GM23248 (cell line): ENCODE measurements at regions not wholly inside any gene's neighbourhood (a gene's known extent, or its start where the extent isn't known, plus 50 kb on each side); places are given as distances from the start of the nearest gene placed in this dataset.
"Not testable (repeated sequence)": the region's sequence is repeated elsewhere in the genome, so short reads cannot be mapped to it uniquely, and the experiment has no call there.

Experiments used
- DNase-seq: peaks from one replicate; pipeline ENCODE4 v3.0.0-alpha.2; 2015
- H2AFZ ChIP-seq: fragments of 200-600 bp; sonication (generic); 2 replicates; pipeline ENCODE4 v1.6.1; 2016; ENCODE audit warnings: antibody characterized with exemption
- H3F3A ChIP-seq: fragments of 200-600 bp; sonication (generic); 2 replicates; pipeline ENCODE4 v1.6.1; 2016; ENCODE audit warnings: mild to moderate bottlenecking, antibody characterized with exemption, mixed run types; ENCODE audit not compliant: insufficient read depth
- H3K27ac ChIP-seq: fragments of 200-600 bp; sonication (generic); 2 replicates; pipeline ENCODE4 v1.5.1; 2016; ENCODE audit warnings: mild to moderate bottlenecking
- H3K27me3 ChIP-seq: fragments of 200-600 bp; sonication (generic); replicated peaks from 2 replicates; pipeline ENCODE4 v1.6.1; 2016; ENCODE audit warnings: mild to moderate bottlenecking; ENCODE audit not compliant: insufficient read depth
- H3K36me3 ChIP-seq: fragments of 200-600 bp; sonication (generic); 2 replicates; pipeline ENCODE4 v1.6.1; 2016; ENCODE audit warnings: low read depth, mild to moderate bottlenecking
- H3K4me1 ChIP-seq: fragments of 200-600 bp; sonication (generic); 2 replicates; pipeline ENCODE4 v1.6.1; 2016; ENCODE audit warnings: mild to moderate bottlenecking; ENCODE audit not compliant: insufficient read depth
- H3K4me2 ChIP-seq: fragments of 200-600 bp; sonication (generic); one replicate; pipeline ENCODE4 v1.6.1; 2016; ENCODE audit warnings: mild to moderate bottlenecking; ENCODE audit not compliant: unreplicated experiment
- H3K4me3 ChIP-seq: fragments of 200-600 bp; sonication (generic); 2 replicates; pipeline ENCODE4 v1.5.1; 2016; ENCODE audit warnings: mild to moderate bottlenecking
- H3K79me2 ChIP-seq: fragments of 200-600 bp; sonication (generic); 2 replicates; pipeline ENCODE4 v1.6.1; 2016; ENCODE audit warnings: mild to moderate bottlenecking; ENCODE audit not compliant: insufficient read depth
- H3K9ac ChIP-seq: fragments of 200-600 bp; sonication (generic); 2 replicates; pipeline ENCODE4 v1.6.1; 2016; ENCODE audit warnings: mild to moderate bottlenecking
- H3K9me2 ChIP-seq: fragments of 200-600 bp; sonication (generic); 2 replicates; pipeline ENCODE4 v1.6.1; 2016; ENCODE audit warnings: mixed run types, mild to moderate bottlenecking, moderate library complexity; ENCODE audit not compliant: insufficient read depth
- H3K9me3 ChIP-seq: fragments of 200-600 bp; sonication (generic); one replicate; pipeline ENCODE4 v1.6.1; 2017; ENCODE audit warnings: low read depth
- H4K20me1 ChIP-seq: fragments of 200-600 bp; sonication (generic); 2 replicates; pipeline ENCODE4 v1.6.0; 2016; ENCODE audit not compliant: insufficient read depth
- EZH2 ChIP-seq: fragments of 200-600 bp; sonication (generic); IDR thresholded peaks from 2 replicates; pipeline ENCODE4 v1.6.1; 2018; ENCODE audit warnings: antibody characterized with exemption, mild to moderate bottlenecking; ENCODE audit not compliant: insufficient read depth, poor library complexity, severe bottlenecking
- EZH2phosphoT487 ChIP-seq: fragments of 200-600 bp; sonication (generic); IDR thresholded peaks from 2 replicates; pipeline ENCODE4 v1.6.1; 2018; ENCODE audit warnings: antibody characterized with exemption, moderate library complexity, mild to moderate bottlenecking, low read depth; ENCODE audit not compliant: insufficient read depth
- WGBS, 2 experiments: methylation state at CpG; one replicate each; pipeline ENCODE4 v1.1.6; 2015 to 2017; ENCODE audit warnings: low lambda C conversion rate in 2 of 2, low coverage in 1 of 2; ENCODE audit errors: missing lambda C conversion rate in 2 of 2; 5-methylcytosine and 5-hydroxymethylcytosine counted together
- in situ Hi-C: fragments of 300-500 bp; cut with MboI; formaldehyde crosslinking; loops from 2 replicates; pipeline ENCODE4 v1.15.0; 2020

- H3K27me3 ChIP-seq, result no peaks in the 10 kb centered on the region
- H3K9me2 ChIP-seq, result no peaks in the 10 kb centered on the region
- H2AFZ ChIP-seq, result no peak overlapping the region
- no peak overlapping the region for H3K9ac ChIP-seq
- no peaks in the 10 kb centered on the region for H4K20me1 ChIP-seq
- H3K4me1 ChIP-seq, result no peaks in the 10 kb centered on the region
- H3K4me2 ChIP-seq, result no peak overlapping the region
- 29 to 49% methylated on average over 4 to 6 of the region's 9 CpGs for WGBS, 2 experiments
- no peaks in the 10 kb centered on the region for H3F3A ChIP-seq
- no peak overlapping the region for H3K27ac ChIP-seq
- H3K4me3 ChIP-seq, result no peak overlapping the region
- in situ Hi-C loops, result no loop called here
- H3K9me3 ChIP-seq, result no peaks in the 10 kb centered on the region
- H3K36me3 ChIP-seq, result no peaks in the 10 kb centered on the region
- H3K79me2 ChIP-seq, result no peaks in the 10 kb centered on the region
- no peak for DNase-seq
- no peak for TF ChIP-seq EZH2
- TF ChIP-seq EZH2phosphoT487, result no peak
Observed at GRCh38 chrX:113212052-113212451, 371.4 kb upstream of the AMOT start.

- Histone ChIP-seq H4K20me1 (no peaks in the 10 kb centered on the region), H2AFZ (no peak overlapping the region), H3K4me3 (no peak overlapping the region), H3K27ac (no peak overlapping the region), H3K9ac (no peak overlapping the region), H3K4me2 (no peak overlapping the region), H3K9me3 (no peaks in the 10 kb centered on the region), H3K4me1 (no peaks in the 10 kb centered on the region), H3K27me3 (no peaks in the 10 kb centered on the region), H3F3A (no peaks in the 10 kb centered on the region), H3K9me2 (no peaks in the 10 kb centered on the region), H3K36me3 (no peaks in the 10 kb centered on the region), H3K79me2 (no peaks in the 10 kb centered on the region)
- 29 to 57% methylated on average over 3 to 5 of the region's 5 CpGs for WGBS, 2 experiments
- no peak for DNase-seq
- in situ Hi-C loops, result no loop called here
- no peak for TF ChIP-seq EZH2phosphoT487
- TF ChIP-seq EZH2, result no peak
Observed at GRCh38 chrX:113202601-113203000, 362.0 kb upstream of the AMOT start.

GRCh38 chrX:113195949-113196348 lies 355.3 kb upstream of the AMOT start:
- H3K27me3 ChIP-seq, result no peaks in the 10 kb centered on the region
- 6 to 8% methylated on average over 3 of the region's 3 CpGs for WGBS, 2 experiments
- H3K27ac ChIP-seq, result no peak overlapping the region
- no peaks in the 10 kb centered on the region for H3K9me3 ChIP-seq
- H3K4me2 ChIP-seq, result no peak overlapping the region
- H3K4me1 ChIP-seq, result no peaks in the 10 kb centered on the region
- no peaks in the 10 kb centered on the region for H3K36me3 ChIP-seq
- in situ Hi-C loops, result no loop called here
- no peaks in the 10 kb centered on the region for H3F3A ChIP-seq
- TF ChIP-seq EZH2phosphoT487 (no peak), EZH2 (no peak)
- H2AFZ ChIP-seq, result no peak overlapping the region
- H3K9ac ChIP-seq, result no peak overlapping the region
- H4K20me1 ChIP-seq, result no peaks in the 10 kb centered on the region
- DNase-seq, result no peak
- no peak overlapping the region for H3K4me3 ChIP-seq
- no peaks in the 10 kb centered on the region for H3K9me2 ChIP-seq
- H3K79me2 ChIP-seq, result no peaks in the 10 kb centered on the region

GRCh38 chrX:113192418-113192817 lies 351.8 kb upstream of the AMOT start:
- no peak overlapping the region for H2AFZ ChIP-seq
- in situ Hi-C loops, result no loop called here
- H3K4me2 ChIP-seq, result no peak overlapping the region
- no peaks in the 10 kb centered on the region for H3K9me2 ChIP-seq
- no peak overlapping the region for H3K9ac ChIP-seq
- no peaks in the 10 kb centered on the region for H3K79me2 ChIP-seq
- H3K27me3 ChIP-seq, result no peaks in the 10 kb centered on the region
- H3K4me1 ChIP-seq, result no peaks in the 10 kb centered on the region
- no peak overlapping the region for H3K27ac ChIP-seq
- TF ChIP-seq EZH2phosphoT487 (no peak), EZH2 (no peak)
- no peak for DNase-seq
- no peaks in the 10 kb centered on the region for H3F3A ChIP-seq
- no peak overlapping the region for H3K4me3 ChIP-seq
- no peaks in the 10 kb centered on the region for H4K20me1 ChIP-seq
- H3K36me3 ChIP-seq, result no peaks in the 10 kb centered on the region
- H3K9me3 ChIP-seq, result no peaks in the 10 kb centered on the region

- H3K9ac ChIP-seq, result no peak overlapping the region
- 25 to 78% methylated on average over 3 to 5 of the region's 8 CpGs for WGBS, 2 experiments
- no peaks in the 10 kb centered on the region for H3K36me3 ChIP-seq
- H3K27me3 ChIP-seq, result no peaks in the 10 kb centered on the region
- H3K27ac ChIP-seq, result no peak overlapping the region
- in situ Hi-C loops, result no loop called here
- no peak for TF ChIP-seq EZH2
- no peak for TF ChIP-seq EZH2phosphoT487
- no peaks in the 10 kb centered on the region for H3K9me3 ChIP-seq
- no peak for DNase-seq
- H3K9me2 ChIP-seq, result no peaks in the 10 kb centered on the region
- no peaks in the 10 kb centered on the region for H3F3A ChIP-seq
- H3K4me1 ChIP-seq, result no peaks in the 10 kb centered on the region
- no peak overlapping the region for H3K4me2 ChIP-seq
- no peaks in the 10 kb centered on the region for H3K79me2 ChIP-seq
- H4K20me1 ChIP-seq, result no peaks in the 10 kb centered on the region
- H2AFZ ChIP-seq, result no peak overlapping the region
- no peak overlapping the region for H3K4me3 ChIP-seq
Observed at GRCh38 chrX:113157496-113157895, 316.9 kb upstream of the AMOT start.

GRCh38 chrX:113154315-113154714 lies 313.7 kb upstream of the AMOT start:
- H3K4me2 ChIP-seq, H3K27ac ChIP-seq, H2AFZ ChIP-seq, H3K79me2 ChIP-seq, H4K20me1 ChIP-seq, H3K9me2 ChIP-seq, H3K4me3 ChIP-seq, H3K4me1 ChIP-seq, H3K9me3 ChIP-seq, in situ Hi-C loops, H3K36me3 ChIP-seq, H3K9ac ChIP-seq, DNase-seq, H3F3A ChIP-seq, H3K27me3 ChIP-seq: not testable (repeated sequence)
- WGBS, 2 experiments, result 33 to 36% methylated on average over 4 of the region's 4 CpGs
